HG03060 (cell line): ENCODE measurements at regions not wholly inside any gene's neighbourhood (a gene's known extent, or its start where the extent isn't known, plus 50 kb on each side); places are given as distances from the start of the nearest gene placed in this dataset.
"Not testable (repeated sequence)": the region's sequence is repeated elsewhere in the genome, so short reads cannot be mapped to it uniquely, and the experiment has no call there.

Source experiments
- ATAC-seq: cut with Tn5 transposase; IDR thresholded peaks from one replicate; pipeline ENCODE4 v1.9.1; 2021; ENCODE audit warnings: low read depth, moderate number of reproducible peaks; ENCODE audit not compliant: unreplicated experiment

DNA sequence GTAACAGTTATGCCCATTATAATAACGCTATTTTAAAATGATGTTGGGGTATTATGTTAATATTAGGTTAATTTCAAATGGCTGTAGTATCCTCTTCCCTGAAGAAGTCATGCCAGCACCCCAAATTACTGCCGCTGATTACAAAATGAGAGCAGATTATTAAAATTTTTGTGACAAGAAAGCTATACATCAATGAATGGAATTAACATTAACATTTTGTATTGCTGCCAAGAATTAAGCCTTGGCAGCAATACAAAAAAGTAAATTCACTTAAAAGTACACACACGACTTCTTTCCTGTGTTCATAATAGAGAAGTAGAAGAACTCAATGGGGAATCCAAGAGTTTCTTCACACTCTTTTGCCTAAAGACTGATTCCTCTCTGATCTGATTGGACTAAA is 482.8 kb downstream of the STIM2 start:
- no peak for ATAC-seq

DNA sequence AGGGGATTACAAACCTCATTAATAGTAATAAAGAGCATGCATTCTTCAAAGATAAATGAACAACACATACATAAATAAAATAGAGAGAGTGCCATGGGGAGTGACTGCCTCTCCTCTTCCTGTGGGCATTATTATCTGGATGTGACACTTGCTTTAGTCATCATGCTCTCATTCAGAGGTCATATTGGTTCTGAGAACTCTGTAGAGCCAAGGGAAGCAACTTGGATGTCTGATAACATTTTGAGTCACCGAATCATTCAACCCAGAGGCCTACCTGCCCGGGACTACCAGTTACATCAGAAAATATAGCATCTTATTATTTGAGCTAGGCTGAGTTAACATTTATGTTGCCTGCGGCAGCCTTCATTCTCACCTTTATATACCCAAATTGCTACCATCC is 489.5 kb downstream of the STIM2 start:
- no peak for ATAC-seq

DNA sequence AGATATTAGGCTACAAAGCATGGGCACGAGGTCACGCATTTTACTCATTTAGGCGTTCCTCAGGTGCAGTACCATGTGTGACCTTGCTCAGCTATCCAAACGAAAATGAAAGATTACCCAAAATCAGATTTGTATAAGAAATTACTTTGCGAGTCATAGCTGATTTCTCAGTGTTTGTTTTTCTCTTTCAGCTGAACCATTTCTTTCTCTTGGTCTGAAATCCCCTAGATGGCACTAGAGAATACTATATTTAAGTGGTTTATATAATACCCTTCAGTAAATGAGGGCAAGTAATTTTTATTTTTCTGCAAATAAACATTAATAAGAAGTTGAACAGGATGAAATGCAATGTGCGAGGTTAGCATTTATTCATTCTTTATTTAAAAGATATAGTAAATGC is 496.6 kb downstream of the STIM2 start:
- no peak for ATAC-seq

DNA sequence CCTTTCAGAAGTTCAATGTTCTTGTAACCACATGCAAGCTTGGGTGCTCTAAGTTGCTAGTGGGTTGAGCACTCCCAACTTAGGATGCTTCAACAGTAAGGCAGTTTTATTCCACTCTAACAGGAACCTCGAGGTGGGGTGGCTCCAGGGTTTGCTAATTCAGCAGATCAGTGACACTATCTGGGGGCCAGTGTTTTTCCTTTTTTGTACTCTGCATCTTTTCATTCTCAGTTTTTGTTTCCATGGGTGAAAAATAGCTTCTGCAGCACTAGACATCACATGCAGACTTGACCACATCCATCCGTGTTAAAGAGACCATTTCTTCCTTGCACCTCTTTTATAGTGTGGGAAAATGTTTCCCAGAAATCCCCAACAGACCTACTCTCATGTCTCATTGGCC is 497.6 kb downstream of the STIM2 start:
- no peak for ATAC-seq

DNA sequence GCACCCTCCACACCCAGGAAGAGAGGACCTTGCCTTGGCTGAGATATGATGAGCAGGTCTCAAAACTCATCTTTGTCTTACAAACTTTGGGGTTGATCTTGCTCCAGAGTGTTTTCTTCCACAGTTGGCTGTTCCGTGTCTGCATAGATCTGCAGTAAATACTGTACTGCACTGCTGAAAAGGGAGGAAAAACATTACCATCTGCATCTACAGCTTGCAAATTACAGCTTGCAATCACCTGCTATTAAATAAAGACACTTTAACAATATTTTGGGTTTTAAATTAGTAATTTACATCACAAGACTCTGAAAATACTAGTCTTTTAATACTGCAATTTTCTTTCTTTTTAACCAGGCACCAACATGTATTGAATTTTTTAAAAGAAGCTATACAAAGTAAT is 499.5 kb downstream of the STIM2 start:
- no peak for ATAC-seq

DNA sequence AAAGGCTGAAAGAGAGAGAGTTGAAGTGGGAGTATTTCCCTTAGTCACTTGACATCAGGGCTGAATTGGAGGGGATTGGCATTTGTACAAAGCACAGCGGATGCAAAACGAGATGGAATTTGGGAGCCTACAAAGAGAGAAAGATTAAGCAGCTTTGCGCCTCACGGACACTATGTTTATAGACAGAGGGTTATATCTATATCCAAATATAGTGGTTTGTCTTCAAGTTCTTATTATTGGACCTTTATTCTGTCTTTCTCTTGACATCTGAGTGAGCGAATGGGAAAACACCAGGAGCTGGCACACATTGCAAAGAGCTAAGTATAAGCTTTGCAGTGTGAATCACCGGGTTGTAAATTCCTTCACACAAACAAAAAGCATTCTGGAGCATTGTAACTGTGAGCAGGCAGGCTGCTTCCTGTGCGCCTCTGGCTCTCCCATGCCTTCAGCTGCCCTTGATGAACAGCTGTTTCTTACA is 500.2 kb downstream of the STIM2 start:
- ATAC-seq = no peak

DNA sequence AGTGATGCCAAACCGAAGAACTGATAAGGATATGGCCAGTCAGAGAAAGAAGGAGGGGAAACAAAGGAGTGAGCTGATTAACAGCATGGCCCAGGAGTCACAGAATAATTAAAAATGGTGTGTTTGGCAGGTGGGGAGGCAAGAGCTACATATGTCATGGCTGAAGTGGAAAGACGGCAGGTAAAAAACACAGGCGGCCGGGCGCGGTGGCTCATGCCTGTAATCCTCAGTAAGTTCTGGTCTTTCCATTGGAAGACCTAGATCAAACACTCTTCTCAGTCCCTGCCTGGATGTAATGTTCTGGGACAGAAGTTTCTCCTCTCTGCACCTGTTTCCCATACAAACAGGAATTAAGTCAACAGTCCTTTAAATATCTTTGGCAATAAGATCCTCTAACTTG is 503.9 kb downstream of the STIM2 start:
- no peak for ATAC-seq

DNA sequence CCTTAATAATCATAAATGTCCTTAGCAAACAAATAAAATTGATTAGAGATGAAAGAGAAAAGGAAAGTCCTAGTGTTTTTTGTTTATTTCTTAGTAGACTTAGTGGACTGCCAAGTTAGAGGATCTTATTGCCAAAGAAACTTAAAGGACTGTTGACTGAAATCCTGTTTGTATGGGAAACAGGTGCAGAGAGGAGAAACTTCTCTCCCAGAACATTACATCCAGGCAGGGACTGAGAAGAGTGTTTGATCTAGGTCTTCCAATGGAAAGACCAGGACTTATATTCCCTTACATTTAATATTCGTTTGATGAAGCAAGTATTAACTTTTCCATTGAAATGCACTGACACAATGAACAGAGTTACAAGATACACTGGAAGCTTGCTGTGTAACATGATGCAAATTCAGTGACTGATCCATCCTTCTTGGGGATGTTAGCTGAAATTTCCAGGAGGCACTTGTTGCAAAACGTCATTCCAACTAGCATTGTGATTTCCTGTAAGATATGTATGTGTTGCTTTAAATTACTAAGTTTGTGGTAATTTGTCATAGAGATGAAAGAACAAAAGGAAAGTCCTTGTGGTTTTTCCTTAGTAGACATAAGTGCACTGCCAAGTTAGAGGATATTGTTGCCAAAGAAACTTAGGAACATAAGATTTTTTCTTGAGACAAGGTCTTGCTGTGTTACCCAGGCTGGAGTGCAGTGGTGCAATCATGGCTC is 505.6 kb downstream of the STIM2 start:
- no peak for ATAC-seq

DNA sequence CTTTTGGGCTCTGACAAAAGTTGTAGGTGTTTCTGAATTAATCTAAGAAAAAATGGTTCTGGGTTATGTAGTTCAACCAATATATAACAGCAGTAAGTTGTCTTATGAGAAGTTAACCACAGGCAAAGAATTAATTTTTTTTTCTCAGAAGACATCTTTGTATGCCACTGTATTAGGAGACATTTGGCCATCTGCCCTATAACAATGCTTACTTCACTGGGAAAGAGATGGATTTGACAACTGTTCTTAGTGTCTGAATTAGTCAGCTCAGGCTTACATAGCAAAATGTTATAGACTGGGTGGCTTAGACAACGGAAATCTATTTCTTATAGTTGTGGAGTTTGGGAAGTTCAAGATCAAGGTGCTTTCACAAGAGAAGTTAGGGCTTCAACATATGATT is 508.1 kb downstream of the STIM2 start:
- ATAC-seq = no peak

DNA sequence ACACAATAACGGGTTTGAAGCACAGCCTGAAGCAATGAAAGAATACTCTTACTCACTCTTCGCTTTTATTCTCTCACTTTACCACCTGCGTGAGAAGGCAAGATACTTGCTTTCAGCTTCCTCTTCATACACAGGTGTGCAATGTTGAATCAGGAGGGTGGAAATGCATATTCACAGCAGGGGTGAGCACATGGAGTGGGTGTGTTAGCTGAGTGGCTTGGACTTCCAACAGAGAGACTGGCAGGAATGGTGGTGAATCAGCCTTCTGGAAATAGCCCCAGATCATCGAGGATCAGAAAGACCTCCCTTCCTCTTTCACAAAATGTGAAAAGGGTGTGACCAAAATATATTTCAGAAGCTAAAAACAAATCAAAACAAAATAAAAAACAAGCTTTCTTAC is 521.2 kb downstream of the STIM2 start:
- no peak for ATAC-seq

DNA sequence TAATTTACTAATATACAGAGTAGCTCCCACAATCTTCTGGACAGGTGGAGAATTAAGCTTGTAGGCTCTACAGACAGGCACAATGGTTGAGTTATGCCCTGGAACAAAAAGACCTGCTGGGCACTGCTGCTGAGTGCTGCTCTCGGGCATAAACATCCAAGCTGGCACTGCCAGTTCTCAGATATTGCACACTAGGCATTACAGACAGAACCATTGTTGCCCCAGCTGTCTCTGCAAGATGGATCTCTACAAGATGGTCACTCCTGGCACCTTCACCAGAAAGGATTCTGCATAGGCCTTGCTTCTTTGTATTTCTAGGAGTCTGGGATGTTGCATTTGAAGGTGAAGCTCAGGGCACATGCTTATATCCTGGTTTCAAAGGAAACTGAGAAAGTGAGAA is 527.1 kb downstream of the STIM2 start:
- ATAC-seq = no peak

DNA sequence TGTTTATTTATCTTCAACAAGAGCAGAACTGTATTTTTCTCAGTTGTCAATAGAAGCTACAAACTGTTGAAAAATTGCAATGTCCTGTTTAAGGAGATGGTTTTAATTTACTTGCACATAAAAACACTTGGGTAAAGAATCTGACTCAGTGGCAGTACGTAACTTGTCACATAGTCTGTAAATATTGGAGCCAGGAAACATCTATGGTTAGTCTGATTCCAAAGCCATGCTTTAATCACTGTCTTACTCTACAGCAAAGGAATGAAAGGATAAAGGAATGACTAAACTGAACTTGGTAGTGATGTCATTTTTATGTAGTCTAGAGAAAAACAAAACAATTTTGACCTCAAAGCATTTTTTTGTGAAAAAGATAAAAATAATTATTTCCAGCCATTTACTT is 537.2 kb downstream of the STIM2 start:
- ATAC-seq = no peak

DNA sequence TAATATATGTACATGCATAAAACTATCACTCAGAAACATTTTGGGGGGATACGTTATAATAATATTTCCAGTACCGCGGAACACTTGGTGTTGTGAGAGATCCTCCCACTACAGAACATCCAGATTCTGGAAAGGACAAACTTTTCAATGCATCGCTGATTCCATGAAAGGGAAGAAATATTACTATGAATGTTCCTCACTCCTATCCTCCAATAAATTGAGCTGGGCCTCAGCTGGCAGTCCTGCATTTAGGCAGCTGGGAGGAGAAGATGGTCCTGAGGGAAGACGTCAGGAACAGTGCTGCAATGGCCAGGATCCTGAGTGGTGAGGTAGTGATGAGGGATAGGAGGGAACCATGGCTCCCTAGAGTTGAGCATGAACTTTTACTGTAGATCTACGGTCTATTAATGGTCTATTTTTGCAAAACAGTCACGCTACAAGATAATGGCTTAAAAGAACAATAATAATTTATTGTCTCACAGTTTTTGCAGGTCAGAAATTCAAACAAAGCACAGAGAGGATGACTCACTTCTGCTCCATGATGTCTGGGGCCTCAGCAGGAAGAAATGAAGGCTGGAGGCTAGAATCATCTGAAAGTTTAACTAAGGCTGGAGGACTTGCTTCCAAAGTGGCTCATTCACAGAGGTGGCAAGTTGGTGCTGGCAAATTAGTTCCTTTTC is 538.1 kb downstream of the STIM2 start:
- ATAC-seq = no peak

DNA sequence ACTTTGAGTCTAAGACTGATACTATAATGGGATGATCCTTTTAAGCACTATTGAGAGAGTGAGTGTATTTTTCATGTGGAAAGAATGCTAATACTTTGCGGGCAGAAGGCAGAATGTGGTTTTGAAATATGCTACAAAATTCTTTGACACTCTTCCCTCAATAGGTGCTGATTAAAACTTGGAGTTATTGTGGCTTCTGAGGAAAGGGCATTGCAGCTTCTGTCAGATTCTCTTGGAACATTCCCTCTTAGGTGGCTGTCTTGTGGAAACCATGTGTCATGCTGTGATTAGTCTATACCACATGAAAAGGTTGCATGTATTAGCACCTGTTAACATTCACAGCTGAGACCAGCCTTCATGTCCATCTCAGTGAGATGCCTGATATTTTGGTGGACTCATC is 547.0 kb downstream of the STIM2 start:
- no peak for ATAC-seq

DNA sequence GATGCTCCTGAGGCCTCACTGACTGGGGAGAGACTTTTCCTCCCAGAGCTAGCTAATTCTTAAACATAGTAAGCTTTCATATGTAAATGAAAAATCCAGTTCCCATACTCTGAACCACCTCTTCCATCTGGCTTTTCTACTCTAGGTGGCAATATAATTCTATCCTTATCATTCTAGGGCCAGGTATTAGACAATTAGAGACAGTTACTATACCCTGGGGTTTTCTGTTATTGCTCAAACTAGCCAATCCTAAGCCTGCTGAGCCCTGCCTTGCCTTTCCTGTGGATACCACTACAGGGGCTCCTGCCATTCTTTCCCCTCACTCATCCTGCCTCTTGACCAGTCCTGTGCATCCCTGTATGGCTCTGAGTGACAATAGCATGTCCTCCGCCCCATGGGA is 552.0 kb downstream of the STIM2 start:
- no peak for ATAC-seq

DNA sequence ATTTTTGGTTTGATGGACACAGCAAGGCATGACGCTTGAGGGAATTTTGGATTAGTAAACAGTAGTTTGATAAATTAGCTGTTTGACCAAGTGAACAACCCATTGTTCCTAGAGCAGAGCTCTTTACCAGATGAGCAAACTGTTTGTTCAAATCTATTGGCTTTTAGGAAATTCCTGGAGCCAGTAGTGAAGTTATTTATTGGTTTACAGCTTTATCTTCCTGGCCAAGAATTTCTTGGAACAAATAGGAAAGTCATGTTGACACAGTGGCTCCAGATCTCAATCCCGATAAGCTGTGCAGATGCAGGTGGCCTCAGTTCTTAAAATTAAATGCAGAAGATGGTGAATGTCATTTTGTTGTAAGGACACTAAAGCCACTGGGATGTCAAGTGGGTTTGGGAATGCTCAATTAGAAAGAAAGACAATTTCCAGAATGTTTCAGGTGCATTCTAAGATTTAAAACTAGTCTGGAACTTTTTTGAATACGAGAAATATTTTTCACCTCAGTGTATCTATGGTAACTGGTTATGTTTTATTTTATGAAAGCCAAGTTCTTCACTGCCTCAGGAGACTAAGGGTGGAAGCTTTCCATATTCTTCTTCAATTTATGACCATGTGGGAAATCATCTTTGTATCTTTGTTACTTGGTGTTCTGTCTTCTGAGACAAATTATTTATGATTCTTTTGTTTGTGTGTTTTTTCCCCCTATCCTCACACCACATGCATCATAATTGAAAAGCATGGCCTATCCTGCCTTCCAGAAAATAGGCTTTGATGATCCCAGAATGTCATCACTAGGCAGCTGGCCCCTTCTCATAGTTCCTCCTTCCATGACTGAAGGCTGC is 554.5 kb downstream of the STIM2 start:
- ATAC-seq = no peak

DNA sequence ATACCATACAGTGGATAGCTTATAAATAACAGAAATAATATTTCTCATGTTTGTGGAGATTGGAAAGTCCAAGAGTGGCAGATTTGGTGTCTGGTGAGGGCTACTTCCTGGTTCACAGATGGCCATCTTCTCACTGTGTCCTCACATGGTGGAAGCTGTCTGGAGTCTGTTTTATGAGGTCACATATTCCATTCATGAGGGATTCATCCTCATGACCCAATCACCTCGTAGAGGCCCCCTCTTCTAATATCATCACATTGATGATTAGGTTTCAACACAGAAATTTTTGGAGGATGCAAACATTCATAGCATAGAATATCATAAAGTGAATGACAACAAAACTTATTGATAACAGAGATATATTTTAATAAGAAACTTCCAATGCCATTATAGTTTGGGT is 568.0 kb downstream of the STIM2 start:
- no peak for ATAC-seq

DNA sequence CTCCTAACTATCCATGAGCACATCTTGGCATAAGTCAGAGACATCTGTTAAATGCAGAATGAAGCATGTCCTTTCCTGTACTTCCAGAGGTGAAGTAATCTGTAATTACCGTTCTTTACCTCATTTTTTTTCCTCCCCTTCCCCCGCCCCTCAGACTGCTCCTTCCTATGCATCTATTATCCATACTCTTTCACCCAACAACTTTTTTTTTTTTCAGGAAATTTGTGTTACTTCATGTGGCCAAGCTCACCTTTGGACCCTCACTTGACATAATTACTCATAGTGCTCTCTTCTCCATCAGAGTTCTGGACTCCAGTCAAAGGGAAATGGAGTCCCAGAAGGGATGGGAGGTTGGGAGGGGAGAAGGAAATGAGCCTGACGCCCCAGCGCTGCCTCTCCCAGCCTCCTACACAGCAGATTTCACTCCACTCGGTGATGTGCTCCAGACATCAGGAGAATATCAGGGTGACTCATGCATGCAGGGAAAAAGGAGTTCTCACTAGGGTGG is 568.8 kb downstream of the STIM2 start:
- no peak for ATAC-seq

DNA sequence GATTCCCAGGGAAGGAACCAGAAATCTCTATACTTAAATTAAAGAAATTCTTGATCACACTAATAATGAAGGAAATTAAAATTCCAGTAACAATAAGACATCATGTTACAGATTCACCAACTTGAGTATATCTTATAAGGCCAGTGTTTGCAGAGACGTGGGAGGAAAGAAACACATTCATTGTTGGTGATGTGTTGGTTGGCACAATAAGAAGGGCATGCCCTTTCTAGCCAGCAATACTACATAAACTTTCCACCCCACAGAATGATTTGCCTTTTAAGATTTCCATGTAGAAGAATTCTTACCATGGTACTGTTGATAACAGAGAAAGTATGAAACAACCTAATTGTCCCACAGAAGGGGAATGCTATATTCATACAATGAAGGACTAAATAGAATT is 581.5 kb downstream of the STIM2 start:
- no peak for ATAC-seq

DNA sequence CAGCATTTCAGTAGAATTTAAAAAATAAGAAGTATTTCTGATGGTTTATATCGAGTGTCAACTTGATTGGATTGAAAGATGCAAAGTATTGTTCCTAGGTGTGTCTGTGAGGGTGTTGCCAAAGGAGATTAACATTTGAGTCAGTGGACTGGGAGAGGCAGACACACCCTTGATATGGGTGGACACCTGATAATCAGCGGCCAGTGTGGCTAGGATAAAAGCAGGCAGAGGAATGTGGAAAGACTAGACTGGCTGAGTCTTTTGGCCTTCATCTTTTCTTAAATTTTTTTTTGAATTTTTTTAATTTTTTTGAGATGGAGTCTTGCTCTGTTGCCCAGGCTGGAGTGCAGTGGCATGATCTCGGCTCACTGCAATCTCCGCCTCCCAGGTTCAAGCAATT is 582.0 kb downstream of the STIM2 start:
- not testable (repeated sequence) for ATAC-seq

DNA sequence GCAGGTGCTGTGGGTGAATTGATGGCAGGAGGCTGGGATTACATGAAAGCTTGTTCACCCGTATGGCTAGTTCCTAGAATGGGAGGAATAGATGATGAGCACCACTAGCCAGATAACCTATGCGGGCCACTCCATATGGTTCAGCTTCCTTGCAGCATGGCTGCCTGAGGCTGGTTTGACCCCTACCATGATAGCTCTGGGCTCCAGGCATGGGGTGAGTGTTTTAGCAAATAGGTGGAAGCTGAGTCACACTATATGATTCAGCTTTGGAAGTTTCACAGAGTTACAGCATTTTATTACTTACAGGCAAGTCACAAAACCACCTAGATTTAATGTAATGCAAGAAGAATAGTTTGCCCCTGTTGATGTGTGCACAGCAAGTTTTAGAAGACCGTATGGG is 603.2 kb downstream of the STIM2 start:
- ATAC-seq = no peak
